IgD-negative memory B cell (primary cell): ENCODE measurements at regions not wholly inside any gene's neighbourhood (a gene's known extent, or its start where the extent isn't known, plus 50 kb on each side); places are given as distances from the start of the nearest gene placed in this dataset.
"Not testable (repeated sequence)": the region's sequence is repeated elsewhere in the genome, so short reads cannot be mapped to it uniquely, and the experiment has no call there.

Experiments
- H3K27ac Mint-ChIP-seq, 3 donors: one replicate each; pipeline ENCODE4 v1.8.0; 2020 to 2022; ENCODE audit warnings: mild to moderate bottlenecking in 3 of 3, mixed read lengths in 3 of 3, moderate library complexity in 1 of 3
- H3K27me3 Mint-ChIP-seq: one replicate; pipeline ENCODE4 v1.8.0; 2021; ENCODE audit warnings: mixed read lengths
- H3K36me3 Mint-ChIP-seq: one replicate; pipeline ENCODE4 v1.8.0; 2020; ENCODE audit warnings: mild to moderate bottlenecking, mixed read lengths
- H3K4me1 Mint-ChIP-seq, 3 donors: one replicate each; pipeline ENCODE4 v1.8.0; 2020 to 2022; ENCODE audit warnings: mixed read lengths in 3 of 3, mild to moderate bottlenecking in 1 of 3
- H3K4me3 Mint-ChIP-seq, 4 donors: one replicate each; pipeline ENCODE4 v1.8.0; 2020 to 2022; ENCODE audit warnings: mild to moderate bottlenecking in 4 of 4, mixed read lengths in 4 of 4, moderate library complexity in 3 of 4
- H3K9me3 Mint-ChIP-seq, 3 donors: one replicate each; pipeline ENCODE4 v1.8.0; 2020 to 2021; ENCODE audit warnings: mixed read lengths in 3 of 3, mild to moderate bottlenecking in 1 of 3

DNA sequence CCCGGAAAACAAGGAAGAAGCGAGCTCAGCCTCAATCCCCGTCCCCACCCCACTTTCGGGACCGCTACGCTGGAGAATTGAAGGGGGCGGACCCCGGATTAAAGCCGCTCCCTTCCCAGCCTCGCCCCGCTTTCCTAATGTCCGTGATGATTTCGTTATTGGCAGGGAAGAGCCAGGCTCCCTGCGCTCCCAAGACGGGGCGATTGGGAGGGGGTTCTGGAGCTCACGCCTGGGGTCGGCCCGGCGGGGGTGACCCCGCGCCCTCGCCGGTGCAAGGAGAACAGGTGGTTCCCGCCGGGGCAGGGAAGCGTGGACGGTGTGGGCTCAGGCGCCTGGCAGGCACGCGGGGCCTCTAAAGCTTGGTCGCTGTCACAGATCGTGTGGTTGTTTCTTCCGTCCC is 131.5 kb downstream of the POTEM start:
- not testable (repeated sequence) for H3K9me3 Mint-ChIP-seq, H3K4me1 Mint-ChIP-seq, H3K36me3 Mint-ChIP-seq, H3K27ac Mint-ChIP-seq, H3K27me3 Mint-ChIP-seq, H3K4me3 Mint-ChIP-seq

GRCh38 chr14:19099336-19099735 is 132.1 kb downstream of the POTEM start:
- not testable (repeated sequence) for H3K4me1 Mint-ChIP-seq, H3K27me3 Mint-ChIP-seq, H3K36me3 Mint-ChIP-seq, H3K4me3 Mint-ChIP-seq, H3K9me3 Mint-ChIP-seq, H3K27ac Mint-ChIP-seq

DNA sequence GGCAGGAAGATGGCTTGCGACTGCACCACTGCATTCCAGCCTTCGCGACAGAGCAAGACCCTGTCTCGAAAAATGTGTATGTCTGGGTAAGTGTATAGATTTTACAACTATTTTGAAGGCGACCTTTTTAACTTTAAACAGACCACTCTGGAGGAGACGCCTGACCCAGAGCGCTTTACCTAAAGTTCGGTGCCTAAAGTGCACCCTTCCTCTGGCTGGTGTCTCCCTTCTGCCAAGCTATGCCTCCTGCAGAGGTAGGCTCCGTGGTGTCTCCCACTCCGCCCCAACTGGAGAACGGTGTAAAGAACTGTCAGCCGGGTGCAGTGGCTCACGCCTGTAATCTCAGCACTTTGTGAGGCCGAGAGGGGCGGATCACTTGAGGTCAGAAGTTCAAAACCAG is 132.7 kb downstream of the POTEM start:
- not testable (repeated sequence) for H3K4me1 Mint-ChIP-seq, H3K36me3 Mint-ChIP-seq, H3K9me3 Mint-ChIP-seq, H3K4me3 Mint-ChIP-seq, H3K27ac Mint-ChIP-seq, H3K27me3 Mint-ChIP-seq

DNA sequence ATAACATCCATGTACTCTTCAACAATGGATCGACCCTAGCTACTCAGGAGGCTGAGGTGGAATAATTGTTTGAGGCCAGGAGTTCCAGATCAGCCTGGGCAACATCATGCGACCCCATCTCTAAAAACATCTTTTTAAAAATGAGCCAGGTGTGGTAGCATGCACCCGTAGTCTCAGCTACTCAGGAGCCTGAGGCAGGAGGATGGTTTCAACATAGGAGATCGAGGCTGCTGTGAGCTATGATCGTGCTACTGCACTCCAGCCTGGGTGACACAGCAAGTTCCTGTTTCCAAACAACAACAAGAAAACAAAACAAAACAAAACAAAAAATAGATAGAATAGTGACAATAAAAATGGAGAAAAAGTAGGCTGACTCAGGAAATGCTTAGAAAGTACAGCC is 138.3 kb downstream of the POTEM start:
- not testable (repeated sequence) for H3K27me3 Mint-ChIP-seq, H3K27ac Mint-ChIP-seq, H3K4me3 Mint-ChIP-seq, H3K4me1 Mint-ChIP-seq, H3K36me3 Mint-ChIP-seq, H3K9me3 Mint-ChIP-seq

DNA sequence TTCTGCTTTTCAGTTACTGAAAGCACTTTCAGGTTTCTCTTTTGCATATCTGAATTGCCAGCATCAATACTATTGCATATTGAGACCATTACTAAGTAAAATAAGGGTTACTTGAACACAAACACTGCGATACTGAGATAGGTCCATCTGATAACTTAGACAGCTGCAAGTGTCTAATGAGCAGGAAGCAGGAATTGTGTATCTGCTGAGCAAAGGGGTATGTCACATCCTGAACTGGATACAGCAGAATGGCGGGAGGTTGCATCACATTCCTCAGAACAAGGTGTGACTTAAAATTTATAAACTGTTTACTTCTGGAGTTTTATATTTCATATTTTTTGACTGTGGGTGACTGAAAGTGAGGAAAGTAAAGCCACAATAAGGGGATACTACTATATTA is 142.7 kb downstream of the POTEM start:
- H3K27ac Mint-ChIP-seq, H3K4me1 Mint-ChIP-seq, H3K4me3 Mint-ChIP-seq, H3K36me3 Mint-ChIP-seq, H3K9me3 Mint-ChIP-seq, H3K27me3 Mint-ChIP-seq: not testable (repeated sequence)

- not testable (repeated sequence) for H3K9me3 Mint-ChIP-seq, H3K4me1 Mint-ChIP-seq, H3K27me3 Mint-ChIP-seq, H3K27ac Mint-ChIP-seq, H3K36me3 Mint-ChIP-seq, H3K4me3 Mint-ChIP-seq
Observed at GRCh38 chr14:19120383-19120782, 153.1 kb downstream of the POTEM start.

DNA sequence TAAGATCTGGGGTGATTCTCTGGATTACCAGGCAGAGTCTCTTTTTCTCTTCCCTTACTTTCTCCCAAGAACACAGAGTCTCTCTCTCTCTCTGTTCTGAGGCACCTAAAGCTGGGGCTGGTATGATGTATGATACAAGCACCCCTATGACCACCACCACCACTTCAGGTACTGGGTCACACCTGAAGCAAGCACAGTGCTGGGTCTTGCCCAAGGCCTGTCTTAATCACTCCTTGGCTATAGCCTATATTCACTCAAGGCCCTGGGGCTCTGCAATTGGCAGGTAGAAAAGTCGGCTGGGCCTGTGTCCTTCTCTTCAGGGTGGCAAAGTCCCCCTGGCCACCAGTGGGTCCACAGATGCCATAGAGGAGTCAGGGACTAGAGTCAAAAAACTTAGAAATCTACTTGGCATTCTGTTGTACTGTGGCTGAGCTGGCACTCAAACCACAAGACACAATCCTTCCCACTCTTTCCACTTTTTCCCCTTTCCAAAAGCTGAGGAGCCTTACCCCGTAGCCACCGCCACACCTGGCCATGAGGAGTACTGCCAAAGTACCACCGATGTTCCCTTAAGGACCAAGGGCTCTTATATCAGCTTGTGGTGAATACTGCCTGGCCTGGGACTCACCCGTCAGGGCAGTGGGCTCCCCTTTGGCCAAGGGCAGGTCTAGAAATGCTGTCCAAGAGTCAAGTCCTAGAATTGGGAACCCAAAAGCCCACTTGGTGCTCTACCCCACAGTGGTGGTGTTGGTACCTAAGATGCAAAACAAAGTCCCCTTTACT is 159.2 kb downstream of the POTEM start:
- not testable (repeated sequence) for H3K9me3 Mint-ChIP-seq, H3K27ac Mint-ChIP-seq, H3K4me3 Mint-ChIP-seq, H3K27me3 Mint-ChIP-seq, H3K36me3 Mint-ChIP-seq, H3K4me1 Mint-ChIP-seq

GRCh38 chr14:19127664-19128435 is 160.6 kb downstream of the POTEM start:
- H3K4me1 Mint-ChIP-seq, H3K9me3 Mint-ChIP-seq, H3K4me3 Mint-ChIP-seq, H3K27me3 Mint-ChIP-seq, H3K27ac Mint-ChIP-seq, H3K36me3 Mint-ChIP-seq: not testable (repeated sequence)

- not testable (repeated sequence) for H3K36me3 Mint-ChIP-seq, H3K27ac Mint-ChIP-seq
Observed at GRCh38 chr14:19131553-19131952, 164.3 kb downstream of the POTEM start.

DNA sequence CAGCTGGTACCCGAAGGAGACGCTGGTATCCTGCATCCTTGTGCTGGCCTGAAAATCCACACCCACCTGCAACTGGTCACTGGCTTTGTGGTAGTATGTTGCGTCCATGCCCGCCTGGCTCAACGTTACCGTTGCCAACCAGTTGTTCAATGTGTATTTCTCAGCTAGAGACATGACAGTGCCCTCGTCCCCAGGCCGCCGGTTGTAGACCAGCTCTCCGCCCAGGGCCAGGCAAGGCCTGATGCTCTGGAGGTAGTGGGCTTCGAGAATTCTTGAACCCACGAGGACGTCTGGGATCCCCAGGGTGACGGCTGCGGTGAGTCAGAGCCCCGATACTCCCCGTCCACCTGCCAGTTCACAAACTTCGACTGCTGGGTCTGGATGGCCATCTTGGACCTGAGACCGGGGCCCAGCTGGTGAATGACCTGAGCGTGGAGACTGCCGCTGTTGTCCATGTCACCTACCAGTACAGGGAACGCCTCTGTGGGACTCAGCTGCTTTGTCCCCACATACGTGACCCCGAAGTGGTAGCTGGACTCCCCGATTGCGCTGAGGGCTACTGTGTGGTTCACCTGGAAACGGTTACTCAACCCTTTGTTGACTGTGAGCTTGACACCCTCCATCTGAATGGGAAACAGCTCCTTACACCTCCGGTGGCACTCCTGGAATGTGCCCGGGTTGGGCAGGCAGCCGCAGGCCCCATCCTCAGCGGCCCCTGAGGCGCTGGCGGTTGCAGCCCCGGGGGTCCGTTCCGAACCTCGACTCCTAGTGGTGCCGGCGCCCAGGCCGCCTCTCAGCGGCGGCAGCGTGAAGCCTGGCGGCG is 165.0 kb downstream of the POTEM start:
- H3K27ac Mint-ChIP-seq, H3K4me1 Mint-ChIP-seq, H3K36me3 Mint-ChIP-seq, H3K27me3 Mint-ChIP-seq, H3K4me3 Mint-ChIP-seq, H3K9me3 Mint-ChIP-seq: not testable (repeated sequence)

More at GRCh38 chr14:19131553-19131952, 164.3 kb downstream of the POTEM start:
- H3K4me1 Mint-ChIP-seq, H3K27me3 Mint-ChIP-seq, H3K4me3 Mint-ChIP-seq, H3K9me3 Mint-ChIP-seq: not testable (repeated sequence)

DNA sequence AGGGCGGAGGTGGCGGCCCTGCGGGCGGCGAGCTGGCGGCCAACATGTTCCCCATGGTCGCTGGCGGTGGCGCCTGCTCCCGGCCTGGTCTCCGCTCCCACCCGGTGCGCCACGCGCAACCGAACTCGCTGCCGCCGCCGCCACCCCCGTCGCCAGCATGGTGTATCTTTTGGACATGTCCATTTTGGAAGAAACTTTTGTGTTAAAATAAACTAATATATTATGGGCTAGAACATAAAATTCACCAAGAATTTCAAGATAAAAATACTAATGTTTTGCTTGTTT is 165.5 kb downstream of the POTEM start:
- not testable (repeated sequence) for H3K4me3 Mint-ChIP-seq, H3K9me3 Mint-ChIP-seq, H3K4me1 Mint-ChIP-seq, H3K27me3 Mint-ChIP-seq, H3K36me3 Mint-ChIP-seq, H3K27ac Mint-ChIP-seq

- H3K4me3 Mint-ChIP-seq: not testable (repeated sequence)
Observed at GRCh38 chr14:19157106-19157709, 190.0 kb downstream of the POTEM start.

DNA sequence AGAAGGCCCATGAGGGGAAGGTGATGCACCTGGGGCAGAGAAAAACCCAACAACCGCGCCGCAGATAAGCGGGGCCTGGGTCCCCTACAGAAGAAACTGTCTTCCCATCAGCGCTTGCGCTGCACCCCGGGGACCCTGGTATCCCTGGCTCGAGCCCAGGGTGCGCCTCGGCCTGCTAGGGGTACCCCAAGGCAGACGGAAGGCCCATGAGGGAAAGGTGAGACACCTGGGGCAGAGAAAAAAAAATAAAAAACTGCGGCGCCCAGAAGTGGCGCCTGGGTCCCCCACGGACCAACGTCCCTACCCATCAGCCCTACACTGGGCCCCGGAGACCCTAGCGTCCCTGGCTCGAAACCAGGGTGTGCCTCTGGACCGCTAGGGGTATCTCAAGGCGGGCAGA is 190.8 kb downstream of the POTEM start:
- not testable (repeated sequence) for H3K36me3 Mint-ChIP-seq, H3K4me1 Mint-ChIP-seq, H3K9me3 Mint-ChIP-seq, H3K27ac Mint-ChIP-seq, H3K27me3 Mint-ChIP-seq, H3K4me3 Mint-ChIP-seq

More at GRCh38 chr14:19157106-19157709, 190.0 kb downstream of the POTEM start:
- not testable (repeated sequence) for H3K4me1 Mint-ChIP-seq, H3K9me3 Mint-ChIP-seq, H3K27me3 Mint-ChIP-seq, H3K36me3 Mint-ChIP-seq, H3K27ac Mint-ChIP-seq

- not testable (repeated sequence) for H3K36me3 Mint-ChIP-seq, H3K4me1 Mint-ChIP-seq, H3K4me3 Mint-ChIP-seq, H3K27me3 Mint-ChIP-seq, H3K27ac Mint-ChIP-seq, H3K9me3 Mint-ChIP-seq
Observed at GRCh38 chr14:19158588-19158987, 191.4 kb downstream of the POTEM start.

GRCh38 chr14:19159003-19159625 is 191.9 kb downstream of the POTEM start:
- not testable (repeated sequence) for H3K27me3 Mint-ChIP-seq, H3K4me3 Mint-ChIP-seq, H3K4me1 Mint-ChIP-seq, H3K36me3 Mint-ChIP-seq, H3K9me3 Mint-ChIP-seq, H3K27ac Mint-ChIP-seq
